HG03025 (cell line): ENCODE measurements at regions not wholly inside any gene's neighbourhood (a gene's known extent, or its start where the extent isn't known, plus 50 kb on each side); places are given as distances from the start of the nearest gene placed in this dataset.
"Not testable (repeated sequence)": the region's sequence is repeated elsewhere in the genome, so short reads cannot be mapped to it uniquely, and the experiment has no call there.

ENCODE experiments used
- ATAC-seq: cut with Tn5 transposase; IDR thresholded peaks from one replicate; pipeline ENCODE4 v1.9.1; 2021; ENCODE audit warnings: mild to moderate bottlenecking, moderate library complexity; ENCODE audit not compliant: unreplicated experiment, low FRiP score

DNA sequence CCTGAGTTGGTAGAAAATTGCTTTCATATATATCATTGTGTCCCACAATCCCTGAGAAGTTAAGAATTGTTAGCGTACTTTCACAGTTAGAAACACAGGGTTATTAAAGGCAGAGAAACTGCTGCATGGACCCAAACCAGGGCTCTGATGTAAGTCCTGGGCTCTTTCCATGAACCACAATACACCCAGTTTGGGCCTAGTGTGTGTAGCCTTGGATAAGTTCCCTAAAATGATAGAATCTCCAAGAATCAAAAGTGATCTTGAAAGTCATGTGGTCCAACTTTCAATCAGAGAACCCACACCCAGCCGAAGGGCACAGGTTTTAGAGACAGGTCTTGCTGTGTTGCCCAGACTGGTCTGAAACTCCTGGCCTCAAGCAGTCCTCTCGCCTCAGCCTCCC is 257.8 kb upstream of the KLF3 start:
- ATAC-seq, result no peak

GRCh38 chr4:38409852-38410251 is 254.1 kb upstream of the KLF3 start:
- no peak for ATAC-seq

GRCh38 chr4:38411092-38411491 is 252.9 kb upstream of the KLF3 start:
- peak; percentile 72 for ATAC-seq

GRCh38 chr4:38411981-38412536 is 251.9 kb upstream of the KLF3 start:
- ATAC-seq, result no peak

DNA sequence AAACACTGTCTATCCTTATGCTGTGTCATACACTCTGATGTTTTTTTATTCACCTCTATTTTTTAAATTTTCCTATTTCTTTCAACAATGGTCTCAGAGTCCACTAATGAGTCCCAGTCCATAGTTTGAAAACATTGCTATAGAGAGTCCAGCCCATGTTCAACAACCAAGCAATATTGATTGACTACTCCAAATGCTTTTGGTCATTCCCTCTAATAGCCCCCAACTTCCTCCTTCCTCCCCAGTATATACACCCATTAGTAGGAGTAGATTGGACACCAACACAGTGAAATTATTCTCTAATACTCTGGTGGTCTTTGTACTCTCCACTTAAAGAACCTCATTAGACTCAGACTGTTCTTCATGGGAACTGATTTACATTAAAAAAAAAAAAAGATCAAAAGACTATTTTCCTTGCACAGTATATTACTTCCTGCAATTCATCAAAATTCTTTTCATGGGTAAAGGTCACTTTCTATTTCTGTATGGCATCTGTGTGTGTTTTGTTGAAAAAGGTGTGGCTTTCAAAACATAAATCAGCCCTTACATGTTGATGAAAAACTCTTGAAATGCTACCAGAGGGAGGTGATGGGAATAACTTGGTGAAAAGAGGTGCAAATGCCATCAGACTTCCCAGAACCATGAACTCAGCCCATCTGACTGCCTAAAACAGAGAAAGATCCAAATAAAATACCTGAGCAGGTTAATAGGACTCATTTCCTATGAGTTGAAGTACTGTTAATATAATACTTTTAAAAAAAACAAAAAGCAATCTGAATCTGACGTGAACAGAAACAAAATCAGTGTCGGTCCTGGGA is 250.3 kb upstream of the KLF3 start:
- no peak for ATAC-seq

GRCh38 chr4:38414410-38414809 is 249.6 kb upstream of the KLF3 start:
- ATAC-seq, result no peak

DNA sequence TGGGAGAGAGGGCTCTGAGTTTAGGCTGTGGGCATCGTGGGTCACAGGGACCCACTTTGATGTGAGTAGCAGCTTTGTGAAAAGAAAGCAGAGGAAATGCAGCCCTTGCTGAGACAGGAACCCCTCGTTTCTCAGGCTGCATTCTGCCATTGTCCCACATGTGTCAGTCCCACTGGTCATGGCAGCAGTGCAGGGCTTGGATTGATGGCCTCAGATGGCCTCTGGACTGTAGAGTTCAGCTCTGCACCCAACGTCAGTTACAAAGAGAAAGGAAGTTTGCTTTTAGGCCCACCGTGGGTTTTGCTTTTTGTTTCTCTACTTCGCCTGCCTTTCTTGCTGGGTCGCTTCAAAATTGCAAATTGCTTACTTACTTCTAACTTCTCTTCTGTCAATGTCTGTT is 248.3 kb upstream of the KLF3 start:
- no peak for ATAC-seq

DNA sequence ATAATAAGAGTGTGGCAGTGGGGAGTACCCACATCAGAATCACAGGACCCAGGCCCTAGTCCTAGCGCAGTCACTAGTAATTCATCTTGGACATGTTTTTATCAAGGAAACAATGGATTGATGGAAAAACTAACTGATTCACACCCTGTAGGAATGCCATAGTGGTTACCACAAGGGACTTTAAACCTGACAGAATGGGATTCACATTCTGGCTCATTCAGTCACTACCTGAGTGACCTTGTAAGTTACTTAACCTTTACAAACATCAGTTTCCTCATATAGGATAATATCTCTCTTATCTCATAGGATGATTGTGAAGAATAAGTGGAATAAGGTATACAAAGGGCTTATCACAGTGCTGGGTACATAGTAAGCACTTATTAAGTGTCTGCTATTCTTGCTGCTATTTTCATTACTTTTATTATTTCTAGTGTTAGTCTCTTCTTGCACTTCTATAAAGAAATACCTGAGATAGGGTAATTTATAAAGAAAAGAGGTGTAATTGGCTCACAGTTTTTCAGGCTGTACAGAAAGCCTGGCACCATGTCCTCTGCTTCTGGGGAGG is 247.5 kb upstream of the KLF3 start:
- ATAC-seq, result no peak

GRCh38 chr4:38420254-38420653 is 243.7 kb upstream of the KLF3 start:
- ATAC-seq, result not testable (repeated sequence)

DNA sequence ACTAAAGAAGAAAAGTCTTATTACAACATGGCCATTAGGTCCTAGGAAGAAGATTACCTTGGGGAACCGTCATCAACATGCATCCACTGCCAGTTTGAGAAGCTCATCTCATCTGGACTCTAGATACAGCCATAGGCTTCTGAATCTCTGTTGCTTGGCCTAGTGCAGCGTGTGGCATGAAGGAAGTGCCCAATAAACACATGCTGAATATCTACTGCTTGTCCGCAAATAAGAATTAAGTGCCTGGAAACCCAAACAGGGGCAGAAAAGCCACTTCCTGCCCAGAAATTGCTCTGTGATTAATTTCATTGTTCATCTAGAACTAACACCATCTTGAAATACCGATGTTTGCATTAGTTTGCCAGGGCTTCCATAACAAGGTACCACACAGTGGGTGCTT is 241.1 kb upstream of the KLF3 start:
- ATAC-seq, result no peak

- ATAC-seq, result no peak
Measured at GRCh38 chr4:38424151-38424871, 239.7 kb upstream of the KLF3 start.

DNA sequence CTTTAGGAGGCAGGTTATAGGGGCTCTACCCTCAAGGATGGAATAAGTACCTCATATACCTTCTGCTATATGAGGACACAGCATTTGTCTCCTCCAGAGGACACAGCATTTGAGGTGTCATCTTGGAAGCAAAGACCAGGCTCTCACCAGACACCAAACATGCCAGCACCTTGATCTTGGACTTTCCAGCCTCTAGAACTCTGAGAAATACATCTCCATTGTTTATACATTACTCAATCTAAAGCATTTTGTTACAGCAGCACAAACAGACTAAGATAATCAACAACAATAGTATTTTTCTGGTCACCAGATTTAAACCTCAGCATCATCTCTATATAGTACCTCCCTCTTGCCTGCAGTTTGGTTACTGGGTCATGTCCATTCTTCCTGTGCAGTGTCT is 237.5 kb upstream of the KLF3 start:
- ATAC-seq, result no peak

- ATAC-seq, result no peak
Measured at GRCh38 chr4:38430841-38431240, 233.2 kb upstream of the KLF3 start.

DNA sequence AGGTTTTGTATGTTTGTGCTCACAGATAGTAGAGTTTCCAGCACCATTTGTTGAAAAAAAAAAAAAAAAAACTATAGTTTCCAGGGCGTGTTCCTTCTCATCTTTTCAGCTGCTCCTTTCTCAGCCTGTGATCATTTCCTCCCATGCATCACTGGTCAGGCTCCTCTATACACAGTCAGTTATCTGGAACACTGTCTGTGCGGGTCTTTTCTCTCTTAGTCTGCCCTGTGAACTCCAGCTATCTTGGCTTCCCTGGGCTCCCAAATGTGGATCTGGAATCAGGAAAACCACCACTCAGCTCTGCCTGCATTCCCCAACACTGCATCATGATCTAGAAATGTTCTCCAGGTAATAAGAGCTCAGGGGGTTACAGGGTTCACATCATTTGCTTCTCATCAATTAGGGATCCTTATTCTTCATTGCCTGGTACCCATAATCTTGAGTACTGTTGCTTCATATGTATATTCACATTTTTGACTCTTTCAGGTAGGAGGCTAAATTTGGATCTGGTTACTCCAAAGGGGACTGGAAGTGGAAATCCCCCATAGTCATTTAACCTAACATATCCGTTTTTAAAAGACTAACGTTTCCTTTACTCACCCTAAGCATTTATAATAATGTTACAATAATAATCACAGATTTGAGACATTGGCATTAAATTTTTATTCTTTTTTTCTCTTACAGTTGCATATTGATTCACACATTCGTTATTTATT is 221.8 kb upstream of the KLF3 start:
- ATAC-seq, result no peak

GRCh38 chr4:38449506-38450174 is 214.4 kb upstream of the KLF3 start:
- no peak for ATAC-seq

DNA sequence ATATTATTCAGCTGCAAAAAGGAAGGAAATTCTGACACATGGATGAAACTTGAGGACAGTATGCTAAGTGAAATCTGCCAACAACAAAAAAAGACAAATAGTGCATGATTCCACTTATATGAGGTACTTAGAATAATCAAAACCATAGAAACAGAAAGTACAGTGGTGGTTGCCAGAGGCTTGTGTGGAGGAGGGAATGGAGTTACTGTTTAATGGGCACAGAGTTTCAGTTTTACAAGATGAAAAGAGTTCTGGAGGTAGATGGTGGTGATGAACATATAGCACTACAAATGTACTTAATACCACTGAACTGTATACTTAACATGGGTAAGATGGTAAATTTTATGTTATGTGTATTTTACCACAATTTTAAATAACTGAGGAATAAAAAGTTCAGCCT is 212.0 kb upstream of the KLF3 start:
- ATAC-seq, result no peak

- ATAC-seq, result no peak
Measured at GRCh38 chr4:38452542-38452941, 211.5 kb upstream of the KLF3 start.

DNA sequence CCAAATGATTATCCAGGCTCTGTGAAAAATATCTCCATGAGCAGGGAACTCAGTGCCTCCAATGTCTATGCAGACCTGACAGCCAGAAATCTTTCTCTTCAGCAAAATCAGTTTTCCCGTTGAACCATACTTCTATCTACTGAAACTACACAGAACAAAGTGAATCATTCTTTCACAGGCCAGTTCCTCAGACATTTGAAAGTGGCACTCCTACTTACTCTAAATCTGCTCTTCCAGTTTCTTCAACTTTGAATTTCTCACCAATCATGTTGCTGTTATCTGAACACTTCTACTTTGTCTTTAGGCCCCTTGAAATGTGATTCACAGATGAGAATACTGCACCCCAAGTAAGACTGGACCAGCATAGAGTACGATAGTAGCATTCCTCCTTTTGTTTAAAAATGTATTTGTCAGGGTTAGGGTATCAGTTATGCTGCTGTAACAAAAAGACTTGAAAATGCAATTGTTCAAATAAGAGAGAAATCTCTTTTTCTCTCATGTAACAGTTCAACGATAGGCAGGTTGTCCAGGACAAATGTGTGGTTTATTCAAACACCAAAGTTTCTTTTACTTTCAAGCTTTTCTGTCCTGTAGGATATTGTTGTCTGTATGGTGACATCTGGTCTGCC is 210.6 kb upstream of the KLF3 start:
- ATAC-seq, result no peak

- no peak for ATAC-seq
Measured at GRCh38 chr4:38454284-38454683, 209.7 kb upstream of the KLF3 start.
